Lower leg skin (tissue), 4 donors: ENCODE measurements at regions not wholly inside any gene's neighbourhood (a gene's known extent, or its start where the extent isn't known, plus 50 kb on each side); places are given as distances from the start of the nearest gene placed in this dataset.

Experiments
- DNase-seq, 2 donors: peaks; one replicate each; pipeline ENCODE4 v3.0.0-alpha.2; 2019; ENCODE audit warnings: low spot score in 2 of 2
- H3K4me3 ChIP-seq: fragments of 200-600 bp; sonication (generic); 2 replicates; pipeline ENCODE4 v1.5.1; 2017; ENCODE audit warnings: mild to moderate bottlenecking, low read depth; ENCODE audit not compliant: poor library complexity, severe bottlenecking
- CTCF ChIP-seq, 3 donors: fragments of 450-650 bp; IDR thresholded peaks; one replicate each; pipeline ENCODE4 v1.5.1; 2016; ENCODE audit warnings: antibody characterized with exemption in 3 of 3, mild to moderate bottlenecking in 3 of 3, moderate library complexity in 2 of 3
- POLR2A ChIP-seq, 2 donors: fragments of 450-650 bp; IDR thresholded peaks; one replicate each; pipeline ENCODE4 v1.6.1; 2016 to 2017; ENCODE audit warnings: antibody characterized with exemption in 2 of 2, mild to moderate bottlenecking in 1 of 2, moderate library complexity in 1 of 2
- WGBS, 2 donors: methylation state at CpG; one replicate each; pipeline ENCODE4 v1.1.5; 2018; 5-methylcytosine and 5-hydroxymethylcytosine counted together
- intact Hi-C: fragments of 100-400 bp; cut with DNase I; formaldehyde crosslinking; loops from one replicate; pipeline ENCODE4 v1.15.0; 2023; ENCODE audit warnings: low total_unique reads

GRCh38 chr3:73175698-73176097 is 114.2 kb downstream of the EBLN2 start:
- no peak overlapping the region for H3K4me3 ChIP-seq
- intact Hi-C loops: no loop called here
- WGBS, 2 donors: 96 to 97% methylated on average over 1 of the region's 1 CpG
- DNase-seq: no peak
- no peak for TF ChIP-seq CTCF (IDR thresholded peaks at IDR 0.05)
- TF ChIP-seq POLR2A (IDR thresholded peaks at IDR 0.05): no peak

GRCh38 chr3:73176941-73177340 is 115.5 kb downstream of the EBLN2 start:
- TF ChIP-seq CTCF (IDR thresholded peaks at IDR 0.05) (no peak), POLR2A (IDR thresholded peaks at IDR 0.05) (no peak)
- intact Hi-C loops: no loop called here
- DNase-seq: no peak
- H3K4me3 ChIP-seq: no peak overlapping the region
- 86 to 98% methylated on average over 2 of the region's 2 CpGs for WGBS, 2 donors

GRCh38 chr3:73177827-73178226 is 116.4 kb downstream of the EBLN2 start:
- TF ChIP-seq CTCF (IDR thresholded peaks at IDR 0.05) (no peak), POLR2A (IDR thresholded peaks at IDR 0.05) (no peak)
- DNase-seq: no peak
- 75 to 86% methylated on average over 1 of the region's 1 CpG for WGBS, 2 donors
- intact Hi-C loops: no loop called here
- no peak overlapping the region for H3K4me3 ChIP-seq

GRCh38 chr3:73179601-73180000 is 118.1 kb downstream of the EBLN2 start:
- 97% methylated on average over 4 of the region's 4 CpGs for WGBS, 2 donors

GRCh38 chr3:73186741-73187140 is 125.3 kb downstream of the EBLN2 start:
- TF ChIP-seq POLR2A (IDR thresholded peaks at IDR 0.05) (no peak), CTCF (IDR thresholded peaks at IDR 0.05) (no peak)
- 78 to 90% methylated on average over 1 of the region's 1 CpG for WGBS, 2 donors
- no peak for DNase-seq
- no peak overlapping the region for H3K4me3 ChIP-seq
- intact Hi-C loops: no loop called here

More at GRCh38 chr3:73179601-73180000, 118.1 kb downstream of the EBLN2 start:
- intact Hi-C loops: no loop called here
- no peak overlapping the region for H3K4me3 ChIP-seq
- no peak for DNase-seq
- TF ChIP-seq POLR2A (IDR thresholded peaks at IDR 0.05): no peak
- TF ChIP-seq CTCF (IDR thresholded peaks at IDR 0.05): no peak

GRCh38 chr3:73187328-73187727 is 125.9 kb downstream of the EBLN2 start:
- H3K4me3 ChIP-seq: no peak overlapping the region
- WGBS, 2 donors: 74% methylated on average over 5 of the region's 5 CpGs
- TF ChIP-seq CTCF (IDR thresholded peaks at IDR 0.05) (no peak), POLR2A (IDR thresholded peaks at IDR 0.05) (no peak)
- DNase-seq: no peak
- intact Hi-C loops: no loop called here
